ENCODE measurements at regions not wholly inside any gene's neighbourhood (a gene's known extent, or its start where the extent isn't known, plus 50 kb on each side); places are given as distances from the start of the nearest gene placed in this dataset.

GRCh38 chr2:152863826-152864225, 145.4 kb downstream of the ARL6IP6 start:
- H3K27me3 ChIP-seq (ENCODE audit: low read depth, low read length) = no peaks in the 10 kb centered on the region
- H3K36me3 ChIP-seq (replicated peaks; ENCODE audit: low read depth, low read length) = no peaks in the 10 kb centered on the region
- H4K20me1 ChIP-seq (ENCODE audit: insufficient read depth, low read length) = no peaks in the 10 kb centered on the region
- no peak overlapping the region for H3K4me3 ChIP-seq (ENCODE audit: low read length)
- no peak overlapping the region for H3K4me2 ChIP-seq (ENCODE audit: low read length)
- no peak overlapping the region for H2AFZ ChIP-seq (ENCODE audit: low read depth, low read length)
- H3K4me1 ChIP-seq (ENCODE audit: low read length) = no peaks in the 10 kb centered on the region
- H3K9ac ChIP-seq (ENCODE audit: low read length) = no peak overlapping the region
- H3K9me3 ChIP-seq (ENCODE audit: insufficient read depth, low read length) = peaks cover 4% of the 10 kb centered on the region; the same call in 1 of the 2 replicates
- H3K27ac ChIP-seq (ENCODE audit: low read length) = no peak overlapping the region
- TF ChIP-seq CTCF (IDR thresholded peaks at IDR 0.05; ENCODE audit: low read depth, low read length) (no peak), EZH2phosphoT487 (IDR thresholded peaks at IDR 0.05; ENCODE audit: low read depth) (no peak)
- no peaks in the 10 kb centered on the region for H3K79me2 ChIP-seq (ENCODE audit: low read length)

- no peak overlapping the region for H2AFZ ChIP-seq (ENCODE audit: low read depth, low read length)
- no peak overlapping the region for H3K4me2 ChIP-seq (ENCODE audit: low read length)
- no peaks in the 10 kb centered on the region for H3K4me1 ChIP-seq (ENCODE audit: low read length)
- no peak overlapping the region for H3K9ac ChIP-seq (ENCODE audit: low read length)
- H4K20me1 ChIP-seq (ENCODE audit: insufficient read depth, low read length) = no peaks in the 10 kb centered on the region
- H3K79me2 ChIP-seq (ENCODE audit: low read length) = no peaks in the 10 kb centered on the region
- H3K27me3 ChIP-seq (ENCODE audit: low read depth, low read length) = no peaks in the 10 kb centered on the region
- H3K27ac ChIP-seq (ENCODE audit: low read length) = no peak overlapping the region
- TF ChIP-seq EZH2phosphoT487 (IDR thresholded peaks at IDR 0.05; ENCODE audit: low read depth) = no peak
- TF ChIP-seq CTCF (IDR thresholded peaks at IDR 0.05; ENCODE audit: low read depth, low read length) = peak; percentile 60
- H3K9me3 ChIP-seq (ENCODE audit: insufficient read depth, low read length) = peaks cover 4% of the 10 kb centered on the region; the same call in 1 of the 2 replicates
- H3K36me3 ChIP-seq (replicated peaks; ENCODE audit: low read depth, low read length) = no peaks in the 10 kb centered on the region
- H3K4me3 ChIP-seq (ENCODE audit: low read length) = no peak overlapping the region
Observed at GRCh38 chr2:152861349-152861942, 143.0 kb downstream of the ARL6IP6 start.

DNA sequence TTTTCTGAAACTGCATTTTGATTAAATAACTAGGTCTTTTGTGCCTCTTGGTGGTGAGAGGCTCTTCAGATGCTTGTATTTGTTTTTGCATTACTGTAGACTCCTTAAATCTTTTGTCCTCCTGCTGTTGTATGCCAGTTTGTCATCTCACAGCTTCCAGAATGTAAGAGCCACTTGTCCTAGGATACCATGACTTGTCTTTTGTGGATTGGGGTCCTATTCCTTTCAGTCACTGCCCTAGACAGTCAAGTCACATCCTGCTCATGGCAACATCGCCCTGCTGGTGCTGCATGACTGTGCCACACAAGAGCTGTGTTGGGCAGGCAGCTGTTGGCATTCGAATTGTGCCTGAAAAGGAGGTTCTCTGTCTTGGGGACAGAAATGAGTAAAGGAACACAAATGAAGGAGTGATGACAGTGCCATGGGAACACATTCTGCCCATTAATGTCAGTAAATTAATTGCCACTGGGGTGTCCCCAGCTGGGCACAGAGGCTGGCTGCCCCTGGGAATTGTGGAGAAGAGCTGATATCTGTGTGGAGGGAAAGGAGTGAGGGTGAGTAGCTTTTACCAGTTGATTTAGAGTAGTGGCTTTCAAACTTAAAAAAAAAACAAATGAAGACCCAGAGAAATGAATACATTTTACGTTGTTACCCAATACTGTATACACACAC, 140.3 kb downstream of the ARL6IP6 start:
- no peak overlapping the region for H2AFZ ChIP-seq (ENCODE audit: low read depth, low read length)
- no peak overlapping the region for H3K9ac ChIP-seq (ENCODE audit: low read length)
- no peak for TF ChIP-seq CTCF (IDR thresholded peaks at IDR 0.05; ENCODE audit: low read depth, low read length)
- TF ChIP-seq EZH2phosphoT487 (IDR thresholded peaks at IDR 0.05; ENCODE audit: low read depth) = no peak
- H3K27ac ChIP-seq (ENCODE audit: low read length) = no peak overlapping the region
- no peaks in the 10 kb centered on the region for H3K36me3 ChIP-seq (replicated peaks; ENCODE audit: low read depth, low read length)
- peaks cover 2% of the 10 kb centered on the region; the same call in 1 of the 2 replicates for H3K9me3 ChIP-seq (ENCODE audit: insufficient read depth, low read length)
- 0 out of 2 replicates have a peak, but pooled peaks cover 3% of the 10 kb centered on the region for H3K4me1 ChIP-seq (ENCODE audit: low read length)
- H3K27me3 ChIP-seq (ENCODE audit: low read depth, low read length) = no peaks in the 10 kb centered on the region
- H3K4me2 ChIP-seq (ENCODE audit: low read length) = no peak overlapping the region
- no peaks in the 10 kb centered on the region for H4K20me1 ChIP-seq (ENCODE audit: insufficient read depth, low read length)
- no peak overlapping the region for H3K4me3 ChIP-seq (ENCODE audit: low read length)
- H3K79me2 ChIP-seq (ENCODE audit: low read length) = no peaks in the 10 kb centered on the region

DNA sequence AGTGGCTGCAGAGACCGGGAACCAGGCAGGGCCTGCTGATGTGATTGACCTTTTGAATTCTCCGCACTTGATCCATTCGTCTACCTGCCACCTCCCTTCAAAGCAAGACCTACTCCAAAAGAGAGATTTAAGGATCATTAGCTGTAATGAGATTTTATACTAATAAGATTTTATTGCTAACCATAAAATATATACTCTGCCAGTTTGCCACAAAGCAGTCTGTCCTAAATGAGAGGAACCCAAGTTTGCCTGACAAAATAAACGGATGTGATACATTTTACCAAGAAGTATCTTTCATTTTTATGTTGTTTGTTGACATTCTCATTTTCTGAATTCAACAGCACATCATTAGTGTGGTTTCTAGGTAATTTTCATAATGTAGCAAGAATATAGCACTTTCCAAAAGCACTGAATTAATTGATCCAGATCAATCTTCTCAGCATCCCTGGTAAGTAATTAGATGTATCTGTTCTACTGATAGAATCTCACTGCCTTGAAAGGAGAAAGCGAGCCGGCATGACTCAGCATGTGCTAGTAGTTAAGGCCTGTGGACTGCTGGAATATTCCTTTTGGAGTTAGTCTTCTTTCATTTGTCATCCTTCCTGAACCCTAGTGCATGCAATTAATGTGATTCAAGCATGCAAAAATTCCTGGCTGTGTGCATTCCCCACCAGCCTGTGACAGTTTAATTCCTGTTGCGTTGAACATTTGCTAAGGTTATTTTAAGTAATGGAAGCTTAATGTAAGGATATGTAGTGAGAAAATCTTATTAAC, 128.5 kb downstream of the ARL6IP6 start:
- H3K79me2 ChIP-seq (ENCODE audit: low read length) = no peaks in the 10 kb centered on the region
- no peak overlapping the region for H3K9ac ChIP-seq (ENCODE audit: low read length)
- no peaks in the 10 kb centered on the region for H3K9me3 ChIP-seq (ENCODE audit: insufficient read depth, low read length)
- H3K4me1 ChIP-seq (ENCODE audit: low read length) = no peaks in the 10 kb centered on the region
- no peaks in the 10 kb centered on the region for H3K36me3 ChIP-seq (replicated peaks; ENCODE audit: low read depth, low read length)
- H2AFZ ChIP-seq (ENCODE audit: low read depth, low read length) = no peak overlapping the region
- no peak for TF ChIP-seq CTCF (IDR thresholded peaks at IDR 0.05; ENCODE audit: low read depth, low read length)
- TF ChIP-seq EZH2phosphoT487 (IDR thresholded peaks at IDR 0.05; ENCODE audit: low read depth) = no peak
- H3K4me3 ChIP-seq (ENCODE audit: low read length) = no peak overlapping the region
- H3K27me3 ChIP-seq (ENCODE audit: low read depth, low read length) = no peaks in the 10 kb centered on the region
- no peak overlapping the region for H3K27ac ChIP-seq (ENCODE audit: low read length)
- H3K4me2 ChIP-seq (ENCODE audit: low read length) = no peak overlapping the region
- H4K20me1 ChIP-seq (ENCODE audit: insufficient read depth, low read length) = no peaks in the 10 kb centered on the region
